IMR-90 (cell line): ENCODE measurements at regions not wholly inside any gene's neighbourhood (a gene's known extent, or its start where the extent isn't known, plus 50 kb on each side); places are given as distances from the start of the nearest gene placed in this dataset.

Experiments used
- ATAC-seq: fragments of 200-7000 bp; cut with Tn5 transposase; 2 replicates; pipeline ENCODE4 v1.9.1; 2020; ENCODE audit warnings: low read depth, mild to moderate bottlenecking, moderate library complexity
- BruUV-seq: library from RNA; stranded (reverse); fragments of 400-500 nt; replicated peaks from 2 replicates; lab custom pipeline; 2021; lab: Mats Ljungman, UMichigan
- CTCF ChIA-PET: fragments of 300-600 bp; formaldehyde crosslinking; extraction: SDS; loops from one replicate; lab custom pipeline; 2021; ENCODE audit warnings: antibody characterized with exemption; lab: Yijun Ruan, JAX
- POLR2A ChIA-PET: fragments of 300-600 bp; sonication (Branson Sonifier 250); formaldehyde crosslinking; loops from one replicate; lab custom pipeline; 2022; ENCODE audit warnings: antibody characterized with exemption; ENCODE audit not compliant: unreplicated experiment; lab: Charles Lee
- DNase-seq: peaks from one replicate; pipeline ENCODE4 v3.0.0; 2013
- H2AFZ ChIP-seq: replicated peaks from 2 replicates; pipeline ENCODE3; 2013; ENCODE audit warnings: low read length, mild to moderate bottlenecking; ENCODE audit not compliant: poor library complexity
- H2AK5ac ChIP-seq: 2 replicates; pipeline ENCODE4 v1.6.1; 2013; ENCODE audit warnings: low read depth, low read length, inconsistent platforms
- H2AK9ac ChIP-seq: replicated peaks from 2 replicates; pipeline ENCODE3; 2013; ENCODE audit warnings: mild to moderate bottlenecking, low read depth, low read length, moderate library complexity; ENCODE audit not compliant: poor library complexity
- H2BK120ac ChIP-seq: 2 replicates; pipeline ENCODE4 v1.6.1; 2013; ENCODE audit warnings: low read depth, low read length, inconsistent platforms
- H2BK15ac ChIP-seq: 3 replicates; pipeline ENCODE4 v1.6.1; 2013; ENCODE audit warnings: low read depth, low read length, inconsistent platforms
- H2BK20ac ChIP-seq: 2 replicates; pipeline ENCODE4 v1.6.1; 2013; ENCODE audit warnings: low read depth, mild to moderate bottlenecking, inconsistent platforms, low read length, moderate library complexity
- H2BK5ac ChIP-seq: 2 replicates; pipeline ENCODE4 v1.6.1; 2013; ENCODE audit warnings: mild to moderate bottlenecking, low read depth, low read length, inconsistent platforms; ENCODE audit not compliant: poor library complexity, severe bottlenecking
- H3K14ac ChIP-seq: replicated peaks from 2 replicates; pipeline ENCODE4 v1.6.1; 2013; ENCODE audit warnings: low read depth, low read length, inconsistent platforms
- H3K18ac ChIP-seq: 2 replicates; pipeline ENCODE4 v1.6.1; 2013; ENCODE audit warnings: low read depth, low read length, control low read depth
- H3K23ac ChIP-seq: 2 replicates; pipeline ENCODE4 v1.6.1; 2013; ENCODE audit warnings: low read depth, low read length, inconsistent platforms
- H3K27ac ChIP-seq: 2 replicates; pipeline ENCODE4 v1.5.1; 2013; ENCODE audit warnings: mild to moderate bottlenecking, control low read depth, low read length; ENCODE audit not compliant: insufficient read depth
- H3K27me3 ChIP-seq: 2 replicates; pipeline ENCODE4 v1.6.1; 2013; ENCODE audit warnings: low read length; ENCODE audit not compliant: control insufficient read depth, insufficient read depth
- H3K36me3 ChIP-seq: 2 replicates; pipeline ENCODE4 v1.6.1; 2013; ENCODE audit warnings: low read length, mixed read lengths; ENCODE audit not compliant: control insufficient read depth, insufficient read depth
- H3K4ac ChIP-seq: 2 replicates; pipeline ENCODE4 v1.6.1; 2013; ENCODE audit warnings: low read depth, low read length, inconsistent platforms
- H3K4me1 ChIP-seq: 2 replicates; pipeline ENCODE4 v1.6.1; 2013; ENCODE audit warnings: low read length, mixed read lengths; ENCODE audit not compliant: control insufficient read depth, insufficient read depth
- H3K4me2 ChIP-seq: 2 replicates; pipeline ENCODE4 v1.6.1; 2013; ENCODE audit warnings: low read depth, mild to moderate bottlenecking, control low read depth, low read length, moderate library complexity
- H3K4me3 ChIP-seq: 2 replicates; pipeline ENCODE4 v1.5.1; 2013; ENCODE audit warnings: low read depth, mild to moderate bottlenecking, control low read depth, low read length, moderate library complexity; ENCODE audit not compliant: insufficient read depth
- H3K56ac ChIP-seq: 2 replicates; pipeline ENCODE4 v1.6.1; 2013; ENCODE audit warnings: low read length, inconsistent platforms; ENCODE audit not compliant: insufficient read depth; ENCODE audit errors: extremely low read depth
- H3K79me1 ChIP-seq, 2 experiments: 2 replicates each; pipeline ENCODE4 v1.6.1; 2013; ENCODE audit warnings: low read length in 2 of 2, inconsistent platforms in 1 of 2, low read depth in 1 of 2
- H3K9ac ChIP-seq: 2 replicates; pipeline ENCODE4 v1.6.1; 2013; ENCODE audit warnings: low read depth, low read length, control low read depth
- H3K9me1 ChIP-seq: 2 replicates; pipeline ENCODE4 v1.6.1; 2013; ENCODE audit warnings: low read length, inconsistent platforms; ENCODE audit not compliant: insufficient read depth
- H3K9me3 ChIP-seq: 2 replicates; pipeline ENCODE4 v1.6.1; 2013; ENCODE audit warnings: low read length; ENCODE audit not compliant: control insufficient read depth, insufficient read depth
- H4K20me1 ChIP-seq: 2 replicates; pipeline ENCODE4 v1.6.1; 2013; ENCODE audit warnings: low read length, inconsistent platforms; ENCODE audit not compliant: insufficient read depth
- H4K5ac ChIP-seq: 2 replicates; pipeline ENCODE4 v1.6.1; 2013; ENCODE audit warnings: mild to moderate bottlenecking, low read depth, low read length, control low read depth
- H4K8ac ChIP-seq, 2 experiments: 2 replicates each; pipeline ENCODE4 v1.6.1; 2013; ENCODE audit warnings: low read depth in 2 of 2, low read length in 2 of 2, control low read depth in 1 of 2, inconsistent platforms in 1 of 2
- H4K91ac ChIP-seq: 2 replicates; pipeline ENCODE4 v1.6.1; 2013; ENCODE audit warnings: low read depth, low read length, inconsistent platforms; ENCODE audit not compliant: insufficient read depth
- BHLHE40 ChIP-seq: fragments of 150-350 bp; IDR thresholded peaks from 2 replicates; pipeline ENCODE4 v1.6.1; 2016; ENCODE audit warnings: mild to moderate bottlenecking, low read depth, low read length
- CEBPB ChIP-seq: IDR thresholded peaks from 2 replicates; pipeline ENCODE4 v1.6.1; 2012; ENCODE audit warnings: low read depth, low read length, improper control_type of control experiment
- FOS ChIP-seq: fragments of 150-350 bp; IDR thresholded peaks from 2 replicates; pipeline ENCODE4 v1.6.1; 2016; ENCODE audit warnings: low read depth, low read length
- MAZ ChIP-seq: IDR thresholded peaks from 2 replicates; pipeline ENCODE4 v1.6.1; 2012; ENCODE audit warnings: low read depth, mild to moderate bottlenecking, low read length, improper control_type of control experiment, moderate library complexity, borderline replicate concordance
- MXI1 ChIP-seq: IDR thresholded peaks from 2 replicates; pipeline ENCODE4 v1.6.1; 2012; ENCODE audit warnings: low read depth, mild to moderate bottlenecking, low read length, moderate library complexity, borderline replicate concordance
- SMC3 ChIP-seq: fragments of 150-350 bp; IDR thresholded peaks from 2 replicates; pipeline ENCODE4 v1.6.1; 2016; ENCODE audit warnings: low read depth, mild to moderate bottlenecking, antibody characterized with exemption, low read length, moderate library complexity
- WGBS, 2 experiments: methylation state at CpG; one replicate each; pipeline versions ENCODE4 v1.1.5 to v1.1.7; 2013; ENCODE audit warnings: missing lambda C conversion rate in 2 of 2; ENCODE audit not compliant: insufficient read length in 1 of 2; ENCODE audit errors: extremely low coverage in 2 of 2; 5-methylcytosine and 5-hydroxymethylcytosine counted together
- dilution Hi-C: fragments of 300-500 bp; cut with HindIII; formaldehyde crosslinking; loops from one replicate; pipeline ENCODE4 v1.14.3; 2018; ENCODE audit warnings: low sequenced_read_pairs; ENCODE audit not compliant: unreplicated experiment
- in situ Hi-C: fragments of 300-500 bp; cut with MboI; formaldehyde crosslinking; loops from 3 replicates; pipeline ENCODE4 v1.14.3; 2019; ENCODE audit warnings: low sequenced_read_pairs, inconsistent platforms, mixed read lengths
- intact Hi-C: fragments of 100-400 bp; cut with micrococcal nuclease; formaldehyde crosslinking; loops from 2 replicates; pipeline ENCODE4 v1.10.0; 2022
- TF ChIP-seq, protein P1 (sequence below): conservative IDR thresholded peaks from 2 replicates; pipeline ENCODE4 v1.5.1; 2012; ENCODE audit warnings: mild to moderate bottlenecking, low read depth, low read length, improper control_type of control experiment

DNA sequence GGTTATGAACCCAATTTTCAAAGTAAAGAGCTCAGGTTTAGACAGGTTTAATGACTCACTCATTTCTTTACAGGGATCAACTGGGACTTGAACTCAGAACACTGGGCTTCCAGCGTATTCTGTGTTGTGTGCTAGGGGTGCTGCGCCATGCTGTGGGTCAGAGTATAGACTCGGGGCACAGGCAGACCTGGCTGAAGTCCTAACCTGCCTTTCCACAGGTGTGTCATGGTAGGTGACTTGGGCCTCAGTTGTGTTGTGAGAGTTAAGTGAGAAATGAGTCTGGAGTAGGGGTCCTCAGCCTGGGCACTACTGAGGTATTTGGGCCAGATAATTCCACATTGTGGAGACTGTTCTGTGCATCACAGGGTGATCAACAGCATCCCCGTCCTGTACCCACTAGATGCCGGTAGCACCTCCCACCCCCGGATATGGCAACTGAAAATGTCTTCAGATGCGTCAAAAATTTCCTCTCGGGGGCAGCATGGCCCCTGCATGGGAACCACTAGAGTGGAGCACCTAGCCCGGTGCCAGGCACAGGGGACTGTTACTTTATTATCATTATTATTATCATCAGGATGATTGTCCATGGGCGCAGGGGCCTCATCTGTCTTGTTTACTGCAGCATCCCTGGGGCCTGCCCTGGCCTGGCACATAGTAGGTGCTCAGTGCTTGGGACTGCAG, 575.5 kb downstream of the PTPRU start:
- Histone ChIP-seq H3K27ac (no peak overlapping the region), H2BK120ac (no peak overlapping the region), H4K91ac (no peak overlapping the region), H3K4me2 (no peak overlapping the region), H3K56ac (no peak overlapping the region), H2AK9ac (no peak overlapping the region), H3K9me1 (no peaks in the 10 kb centered on the region), H3K79me1 (no peaks in the 10 kb centered on the region), H2BK15ac (no peak overlapping the region), H3K9me3 (no peaks in the 10 kb centered on the region), H3K4ac (no peak overlapping the region), H2BK5ac (no peak overlapping the region), H3K36me3 (no peaks in the 10 kb centered on the region), H4K20me1 (no peaks in the 10 kb centered on the region; the same call in 1 of the 2 replicates), H3K4me3 (no peak overlapping the region), H4K5ac (no peak overlapping the region), H3K14ac (no peak overlapping the region), H3K9ac (no peak overlapping the region), H2BK20ac (no peak overlapping the region), H3K27me3 (no peaks in the 10 kb centered on the region), H3K4me1 (no peaks in the 10 kb centered on the region), H4K8ac (no peak overlapping the region), H2AK5ac (no peak overlapping the region), H3K18ac (no peak overlapping the region), H3K23ac (no peak overlapping the region), H2AFZ (no peak overlapping the region)
- ChIA-PET CTCF (no interaction called here), POLR2A (no interaction called here)
- TF ChIP-seq, protein P1, sequence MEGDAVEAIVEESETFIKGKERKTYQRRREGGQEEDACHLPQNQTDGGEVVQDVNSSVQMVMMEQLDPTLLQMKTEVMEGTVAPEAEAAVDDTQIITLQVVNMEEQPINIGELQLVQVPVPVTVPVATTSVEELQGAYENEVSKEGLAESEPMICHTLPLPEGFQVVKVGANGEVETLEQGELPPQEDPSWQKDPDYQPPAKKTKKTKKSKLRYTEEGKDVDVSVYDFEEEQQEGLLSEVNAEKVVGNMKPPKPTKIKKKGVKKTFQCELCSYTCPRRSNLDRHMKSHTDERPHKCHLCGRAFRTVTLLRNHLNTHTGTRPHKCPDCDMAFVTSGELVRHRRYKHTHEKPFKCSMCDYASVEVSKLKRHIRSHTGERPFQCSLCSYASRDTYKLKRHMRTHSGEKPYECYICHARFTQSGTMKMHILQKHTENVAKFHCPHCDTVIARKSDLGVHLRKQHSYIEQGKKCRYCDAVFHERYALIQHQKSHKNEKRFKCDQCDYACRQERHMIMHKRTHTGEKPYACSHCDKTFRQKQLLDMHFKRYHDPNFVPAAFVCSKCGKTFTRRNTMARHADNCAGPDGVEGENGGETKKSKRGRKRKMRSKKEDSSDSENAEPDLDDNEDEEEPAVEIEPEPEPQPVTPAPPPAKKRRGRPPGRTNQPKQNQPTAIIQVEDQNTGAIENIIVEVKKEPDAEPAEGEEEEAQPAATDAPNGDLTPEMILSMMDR, result no peak
- TF ChIP-seq MAZ (no peak), FOS (no peak), SMC3 (no peak), MXI1 (no peak), CEBPB (no peak), BHLHE40 (no peak)
- intact Hi-C loops (no loop called here), in situ Hi-C loops (no loop called here), dilution Hi-C loops (no loop called here)
- WGBS, 2 experiments, result 79% methylated on average over 7 of the region's 10 CpGs; no CpG with 5 or more reads in 1 of the 2 experiments
- no peak for ATAC-seq
- DNase-seq, result no peak
- no TSS peak for BruUV-seq
